ENCODE measurements at regions not wholly inside any gene's neighbourhood (a gene's known extent, or its start where the extent isn't known, plus 50 kb on each side); places are given as distances from the start of the nearest gene placed in this dataset.

DNA sequence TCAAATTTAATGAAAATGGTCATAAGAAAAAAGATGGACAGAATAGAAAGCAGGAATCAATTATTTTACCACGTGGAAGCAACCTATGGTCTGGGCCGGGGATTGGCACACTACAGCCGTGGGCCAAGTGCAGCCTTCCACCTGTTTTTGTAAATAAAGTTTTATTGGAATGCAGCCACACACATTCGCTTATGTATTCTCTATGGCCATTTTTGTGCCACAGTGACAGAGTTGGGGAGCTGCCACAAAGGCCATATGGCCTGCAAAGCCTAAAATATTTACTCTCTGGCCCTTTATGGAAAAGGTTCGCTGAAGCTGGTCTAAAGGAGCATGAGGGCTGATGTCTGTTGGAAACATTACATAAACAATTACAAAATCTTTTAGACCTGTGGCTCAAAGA lies 144.8 kb downstream of the TMCO5A start:
- Histone ChIP-seq H3K36me3 (ENCODE audit: control insufficient read depth, low read depth, low read length) (no peaks in the 10 kb centered on the region), H3K27me3 (ENCODE audit: control insufficient read depth, insufficient read depth, low read length) (peaks cover 20% of the 10 kb centered on the region), H3K4me1 (ENCODE audit: control insufficient read depth, low read depth, low read length) (peaks cover 18% of the 10 kb centered on the region), H3K4me3 (ENCODE audit: low read length) (no peak overlapping the region), H3K9ac (ENCODE audit: low read length) (no peak overlapping the region), H3K9me3 (ENCODE audit: control insufficient read depth, low read depth, low read length) (no peaks in the 10 kb centered on the region), H3K27ac (ENCODE audit: low read length) (no peak overlapping the region)

DNA sequence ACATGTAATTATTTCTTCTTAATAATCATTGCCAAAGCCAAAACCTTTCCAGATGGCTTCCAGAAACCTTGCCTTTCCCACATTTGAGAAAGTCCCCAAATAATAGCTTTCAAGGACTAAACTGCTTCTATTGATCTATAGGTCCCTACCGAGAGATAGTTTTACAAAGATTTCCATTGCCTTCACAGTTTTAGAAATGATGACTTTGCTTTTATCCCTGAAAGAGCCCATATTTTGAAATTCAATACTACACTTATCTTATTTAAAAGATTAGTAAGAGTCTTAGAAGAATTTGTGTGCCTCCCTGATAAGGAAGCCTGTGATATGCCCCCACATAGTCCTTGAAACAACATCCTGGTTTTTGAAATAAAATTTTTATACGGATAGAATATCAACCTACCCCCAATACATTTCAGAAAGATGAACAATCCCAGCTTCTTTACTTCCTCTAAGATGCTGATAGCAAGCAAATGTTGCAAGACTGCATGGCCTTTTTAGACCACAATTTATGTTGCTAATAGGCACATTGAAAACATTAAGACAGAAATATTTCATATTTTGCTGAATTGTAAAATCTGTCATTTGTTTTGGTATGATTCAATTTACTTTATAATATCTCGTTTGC lies 146.3 kb downstream of the TMCO5A start:
- Histone ChIP-seq H3K27me3 (ENCODE audit: control insufficient read depth, insufficient read depth, low read length) (peaks cover 5% of the 10 kb centered on the region), H3K27ac (ENCODE audit: low read length) (no peak overlapping the region), H3K4me1 (ENCODE audit: control insufficient read depth, low read depth, low read length) (peaks cover 16% of the 10 kb centered on the region), H3K9ac (ENCODE audit: low read length) (no peak overlapping the region), H3K36me3 (ENCODE audit: control insufficient read depth, low read depth, low read length) (no peaks in the 10 kb centered on the region), H3K4me3 (ENCODE audit: low read length) (no peak overlapping the region), H3K9me3 (ENCODE audit: control insufficient read depth, low read depth, low read length) (no peaks in the 10 kb centered on the region)

DNA sequence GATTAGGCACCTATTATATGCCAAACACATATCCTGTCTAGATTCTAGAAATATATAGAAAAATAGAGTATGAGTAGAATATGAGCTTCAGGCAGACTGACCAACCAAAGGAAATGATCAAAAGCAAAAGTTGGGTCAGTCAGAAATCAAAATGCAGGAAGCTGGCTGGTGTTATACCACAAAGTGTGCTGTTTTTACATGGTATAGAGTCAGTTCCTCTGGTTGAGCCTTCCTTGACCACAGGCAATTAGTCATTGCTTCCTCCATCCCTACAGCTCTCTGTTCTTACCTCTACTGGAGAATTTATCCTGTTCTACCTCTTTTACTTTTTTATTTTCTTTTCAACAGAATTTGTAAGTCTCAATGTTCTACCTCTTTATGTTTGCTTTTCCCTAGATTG lies 149.8 kb downstream of the TMCO5A start:
- no peaks in the 10 kb centered on the region for H3K27me3 ChIP-seq (ENCODE audit: control insufficient read depth, insufficient read depth, low read length)
- H3K9ac ChIP-seq (ENCODE audit: low read length) = no peak overlapping the region
- H3K4me1 ChIP-seq (ENCODE audit: control insufficient read depth, low read depth, low read length) = no peaks in the 10 kb centered on the region
- H3K36me3 ChIP-seq (ENCODE audit: control insufficient read depth, low read depth, low read length) = no peaks in the 10 kb centered on the region
- H3K9me3 ChIP-seq (ENCODE audit: control insufficient read depth, low read depth, low read length) = no peaks in the 10 kb centered on the region
- no peak overlapping the region for H3K27ac ChIP-seq (ENCODE audit: low read length)
- H3K4me3 ChIP-seq (ENCODE audit: low read length) = no peak overlapping the region

DNA sequence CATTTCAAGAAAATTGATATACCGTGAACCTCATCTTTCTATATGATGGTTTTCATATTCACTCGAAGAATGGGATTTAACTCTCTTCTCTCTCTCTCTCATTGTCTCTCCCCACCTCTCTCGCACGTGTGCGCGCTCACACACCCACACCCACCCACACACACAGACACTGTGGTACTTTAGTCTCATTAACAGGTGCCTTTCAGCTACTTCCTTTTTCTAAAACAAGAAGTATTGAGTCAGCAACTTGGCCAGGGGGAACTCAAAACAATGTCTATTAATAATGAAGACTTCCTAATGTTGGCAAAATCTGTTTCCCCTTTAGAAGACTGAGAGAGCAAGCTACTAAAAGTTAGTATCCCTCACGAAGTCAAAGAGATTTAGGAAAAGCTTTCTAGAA lies 150.7 kb downstream of the TMCO5A start:
- no peaks in the 10 kb centered on the region for H3K36me3 ChIP-seq (ENCODE audit: control insufficient read depth, low read depth, low read length)
- no peak overlapping the region for H3K4me3 ChIP-seq (ENCODE audit: low read length)
- H3K4me1 ChIP-seq (ENCODE audit: control insufficient read depth, low read depth, low read length) = no peaks in the 10 kb centered on the region
- H3K27me3 ChIP-seq (ENCODE audit: control insufficient read depth, insufficient read depth, low read length) = no peaks in the 10 kb centered on the region
- H3K9ac ChIP-seq (ENCODE audit: low read length) = no peak overlapping the region
- no peak overlapping the region for H3K27ac ChIP-seq (ENCODE audit: low read length)
- no peaks in the 10 kb centered on the region for H3K9me3 ChIP-seq (ENCODE audit: control insufficient read depth, low read depth, low read length)

DNA sequence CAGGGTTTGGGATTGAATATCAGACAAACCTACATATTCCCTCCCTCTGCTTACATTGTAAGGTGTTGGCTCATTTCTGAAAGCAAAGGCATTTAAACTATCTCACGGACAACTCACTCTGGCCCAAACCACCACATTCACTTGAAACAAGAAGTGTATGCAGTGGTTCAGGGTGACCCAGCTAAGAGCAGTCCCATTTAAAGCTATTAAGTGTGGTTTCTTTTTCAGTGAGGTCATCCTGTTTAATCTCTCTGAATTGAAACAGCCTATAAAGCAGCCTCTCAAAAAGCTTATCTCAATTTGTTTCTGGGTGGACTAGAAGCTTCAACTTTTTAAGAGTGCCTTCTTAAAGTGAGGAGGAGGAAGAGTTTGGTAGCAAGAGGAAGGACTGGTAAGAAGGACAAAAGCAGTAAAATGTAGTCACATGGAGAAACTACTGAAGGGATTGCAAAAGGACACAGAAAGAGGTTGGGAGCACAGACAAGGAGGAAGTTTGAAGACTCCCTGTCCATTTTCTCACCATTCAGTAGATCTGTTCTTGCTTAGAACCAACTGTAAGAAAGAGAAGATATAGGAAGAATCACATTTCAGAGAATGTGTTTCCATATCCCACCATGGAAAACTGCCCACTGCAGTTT lies 151.6 kb downstream of the TMCO5A start:
- Histone ChIP-seq H3K4me1 (ENCODE audit: control insufficient read depth, low read depth, low read length) (no peaks in the 10 kb centered on the region), H3K9ac (ENCODE audit: low read length) (no peak overlapping the region), H3K27me3 (ENCODE audit: control insufficient read depth, insufficient read depth, low read length) (no peaks in the 10 kb centered on the region), H3K4me3 (ENCODE audit: low read length) (no peak overlapping the region), H3K36me3 (ENCODE audit: control insufficient read depth, low read depth, low read length) (no peaks in the 10 kb centered on the region), H3K27ac (ENCODE audit: low read length) (no peak overlapping the region), H3K9me3 (ENCODE audit: control insufficient read depth, low read depth, low read length) (no peaks in the 10 kb centered on the region)

DNA sequence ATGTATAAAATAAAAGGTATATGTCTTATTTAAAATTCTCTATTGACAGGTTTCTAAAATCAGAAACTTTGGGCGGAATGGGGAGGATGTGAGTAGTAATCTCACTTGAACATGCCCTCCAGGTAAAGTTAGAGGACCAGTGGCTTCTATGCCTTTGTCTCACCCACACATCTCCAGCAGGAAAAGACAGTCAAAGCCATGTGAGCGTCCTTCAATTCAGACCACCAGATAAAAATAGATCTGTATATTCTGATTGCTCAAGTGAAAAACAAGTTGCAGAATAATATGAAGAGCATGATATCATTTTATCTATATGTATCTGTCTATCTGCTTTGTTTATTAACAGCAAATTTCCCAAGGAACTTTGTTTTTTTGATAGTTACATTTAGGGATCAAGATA lies 152.2 kb downstream of the TMCO5A start:
- Histone ChIP-seq H3K4me3 (ENCODE audit: low read length) (no peak overlapping the region), H3K4me1 (ENCODE audit: control insufficient read depth, low read depth, low read length) (no peaks in the 10 kb centered on the region), H3K9me3 (ENCODE audit: control insufficient read depth, low read depth, low read length) (no peaks in the 10 kb centered on the region), H3K27me3 (ENCODE audit: control insufficient read depth, insufficient read depth, low read length) (no peaks in the 10 kb centered on the region), H3K36me3 (ENCODE audit: control insufficient read depth, low read depth, low read length) (no peaks in the 10 kb centered on the region), H3K27ac (ENCODE audit: low read length) (no peak overlapping the region), H3K9ac (ENCODE audit: low read length) (no peak overlapping the region)

DNA sequence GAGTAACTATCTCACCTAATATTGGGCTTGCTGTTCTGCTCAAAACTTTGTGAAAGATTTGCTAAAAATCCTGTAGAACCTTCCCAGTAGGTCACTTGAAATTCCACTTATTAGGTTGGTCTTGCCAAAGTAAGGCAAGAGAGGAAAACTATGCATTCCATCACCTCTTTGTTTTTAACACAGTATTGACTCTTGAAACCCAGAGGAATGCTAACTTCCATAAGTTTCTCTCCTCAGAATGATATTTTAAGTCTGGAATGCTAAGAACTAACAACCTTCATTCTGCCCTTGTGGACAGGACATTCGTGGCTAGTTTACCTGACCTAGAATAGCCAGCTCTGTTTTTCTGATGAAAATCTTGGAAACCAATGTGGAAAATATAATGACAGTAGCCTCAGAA lies 154.5 kb downstream of the TMCO5A start:
- H3K27me3 ChIP-seq (ENCODE audit: control insufficient read depth, insufficient read depth, low read length) = no peaks in the 10 kb centered on the region

DNA sequence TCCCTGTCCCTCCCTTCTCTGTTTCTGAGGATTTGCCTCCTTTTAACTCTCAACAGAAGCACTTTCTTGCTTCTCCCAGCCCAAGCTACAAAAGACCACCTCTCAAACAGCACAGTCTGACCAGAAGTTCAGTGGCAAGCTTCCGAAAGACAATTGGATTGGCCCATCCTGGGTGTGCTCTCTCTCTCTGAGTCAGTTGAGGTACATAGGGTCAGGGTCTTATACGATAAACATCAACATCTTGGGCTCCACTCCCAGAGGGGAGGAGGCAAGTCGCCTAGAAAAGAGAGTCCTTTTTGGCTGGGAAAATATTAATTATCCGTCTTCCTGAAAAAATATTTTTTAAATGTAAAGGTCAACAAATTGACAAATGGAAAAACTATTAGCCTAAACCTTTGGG lies 155.8 kb downstream of the TMCO5A start:
- no peak overlapping the region for H3K9ac ChIP-seq (ENCODE audit: low read length)
- H3K27ac ChIP-seq (ENCODE audit: low read length) = no peak overlapping the region
- no peaks in the 10 kb centered on the region for H3K4me1 ChIP-seq (ENCODE audit: control insufficient read depth, low read depth, low read length)
- H3K9me3 ChIP-seq (ENCODE audit: control insufficient read depth, low read depth, low read length) = no peaks in the 10 kb centered on the region
- H3K36me3 ChIP-seq (ENCODE audit: control insufficient read depth, low read depth, low read length) = no peaks in the 10 kb centered on the region
- H3K27me3 ChIP-seq (ENCODE audit: control insufficient read depth, insufficient read depth, low read length) = no peaks in the 10 kb centered on the region
- H3K4me3 ChIP-seq (ENCODE audit: low read length) = no peak overlapping the region

More for the DNA sequence above, 154.5 kb downstream of the TMCO5A start:
- Histone ChIP-seq H3K36me3 (ENCODE audit: control insufficient read depth, low read depth, low read length) (no peaks in the 10 kb centered on the region), H3K4me1 (ENCODE audit: control insufficient read depth, low read depth, low read length) (no peaks in the 10 kb centered on the region), H3K4me3 (ENCODE audit: low read length) (no peak overlapping the region), H3K9ac (ENCODE audit: low read length) (no peak overlapping the region), H3K9me3 (ENCODE audit: control insufficient read depth, low read depth, low read length) (no peaks in the 10 kb centered on the region), H3K27ac (ENCODE audit: low read length) (no peak overlapping the region)

DNA sequence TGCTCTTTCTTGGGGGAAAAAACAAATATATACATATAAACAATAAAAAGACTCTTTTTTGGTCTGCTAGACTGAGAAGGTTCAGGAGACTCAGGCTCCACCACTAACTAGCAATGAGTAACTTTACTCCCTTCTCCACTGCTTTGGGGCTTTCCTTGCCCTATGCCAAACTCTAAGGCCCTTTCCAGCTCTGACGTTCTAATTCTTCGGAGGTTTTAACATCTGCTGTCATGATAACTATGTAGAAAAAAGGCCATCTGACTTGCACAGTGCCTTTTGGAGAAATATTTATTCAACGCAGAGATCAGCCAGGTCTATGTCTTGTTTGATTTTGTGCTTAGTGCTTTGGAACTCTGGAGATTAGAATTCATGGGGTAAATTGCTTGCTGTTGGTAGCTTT lies 156.2 kb downstream of the TMCO5A start:
- Histone ChIP-seq H3K4me1 (ENCODE audit: control insufficient read depth, low read depth, low read length) (no peaks in the 10 kb centered on the region), H3K9me3 (ENCODE audit: control insufficient read depth, low read depth, low read length) (no peaks in the 10 kb centered on the region), H3K36me3 (ENCODE audit: control insufficient read depth, low read depth, low read length) (no peaks in the 10 kb centered on the region), H3K27ac (ENCODE audit: low read length) (no peak overlapping the region), H3K27me3 (ENCODE audit: control insufficient read depth, insufficient read depth, low read length) (no peaks in the 10 kb centered on the region), H3K9ac (ENCODE audit: low read length) (no peak overlapping the region), H3K4me3 (ENCODE audit: low read length) (no peak overlapping the region)

DNA sequence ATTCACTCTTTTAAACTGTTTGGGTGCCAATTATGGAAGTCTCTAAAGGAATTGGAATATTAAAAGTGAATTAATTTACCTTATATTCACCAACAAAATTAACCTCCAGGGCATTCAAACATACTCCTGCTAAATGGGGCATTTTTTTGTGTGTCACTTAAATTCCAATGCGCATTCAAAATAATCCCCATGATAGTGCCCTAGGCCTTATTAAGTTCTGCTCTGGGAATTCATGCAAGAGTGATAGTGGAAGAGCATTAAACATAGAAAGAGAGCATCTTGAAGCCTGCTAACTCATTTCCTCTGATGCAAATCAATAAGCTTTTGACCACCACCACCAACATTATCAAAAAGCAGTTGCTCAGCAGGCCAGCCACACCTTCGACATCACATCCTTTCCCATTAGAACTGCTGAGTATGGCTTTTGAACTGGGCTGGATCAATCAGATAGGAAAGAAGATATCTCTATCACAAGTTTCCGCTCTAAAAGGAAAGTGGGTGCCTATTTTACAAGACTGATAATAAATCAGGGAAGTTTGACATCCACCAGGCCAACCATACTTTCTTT lies 156.7 kb downstream of the TMCO5A start:
- Histone ChIP-seq H3K27me3 (ENCODE audit: control insufficient read depth, insufficient read depth, low read length) (no peaks in the 10 kb centered on the region), H3K27ac (ENCODE audit: low read length) (no peak overlapping the region), H3K4me3 (ENCODE audit: low read length) (no peak overlapping the region), H3K36me3 (ENCODE audit: control insufficient read depth, low read depth, low read length) (no peaks in the 10 kb centered on the region), H3K4me1 (ENCODE audit: control insufficient read depth, low read depth, low read length) (no peaks in the 10 kb centered on the region), H3K9ac (ENCODE audit: low read length) (no peak overlapping the region), H3K9me3 (ENCODE audit: control insufficient read depth, low read depth, low read length) (no peaks in the 10 kb centered on the region)

DNA sequence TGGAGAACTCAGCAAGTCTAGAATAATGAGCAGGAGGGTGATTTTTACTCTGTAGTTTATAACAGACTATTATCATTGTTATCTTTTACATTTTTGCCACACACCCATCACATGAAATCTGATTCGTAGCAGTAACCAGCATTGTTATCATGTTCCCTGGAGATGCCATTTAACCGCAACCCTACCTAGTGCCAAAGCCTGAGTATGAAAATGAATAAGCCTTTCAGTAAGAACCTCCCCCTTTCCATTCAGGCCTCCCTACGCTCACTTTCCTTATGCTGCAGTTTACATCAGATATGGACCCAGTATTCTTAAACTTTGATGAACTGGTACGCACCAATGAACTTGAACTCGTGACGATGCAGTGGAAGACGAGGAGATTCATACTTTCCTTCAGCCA lies 158.7 kb upstream of the SPRED1 start:
- Histone ChIP-seq H3K9ac (ENCODE audit: low read length) (no peak overlapping the region), H3K4me3 (ENCODE audit: low read length) (no peak overlapping the region), H3K4me1 (ENCODE audit: control insufficient read depth, low read depth, low read length) (no peaks in the 10 kb centered on the region), H3K27ac (ENCODE audit: low read length) (no peak overlapping the region), H3K36me3 (ENCODE audit: control insufficient read depth, low read depth, low read length) (no peaks in the 10 kb centered on the region), H3K27me3 (ENCODE audit: control insufficient read depth, insufficient read depth, low read length) (no peaks in the 10 kb centered on the region), H3K9me3 (ENCODE audit: control insufficient read depth, low read depth, low read length) (no peaks in the 10 kb centered on the region)

DNA sequence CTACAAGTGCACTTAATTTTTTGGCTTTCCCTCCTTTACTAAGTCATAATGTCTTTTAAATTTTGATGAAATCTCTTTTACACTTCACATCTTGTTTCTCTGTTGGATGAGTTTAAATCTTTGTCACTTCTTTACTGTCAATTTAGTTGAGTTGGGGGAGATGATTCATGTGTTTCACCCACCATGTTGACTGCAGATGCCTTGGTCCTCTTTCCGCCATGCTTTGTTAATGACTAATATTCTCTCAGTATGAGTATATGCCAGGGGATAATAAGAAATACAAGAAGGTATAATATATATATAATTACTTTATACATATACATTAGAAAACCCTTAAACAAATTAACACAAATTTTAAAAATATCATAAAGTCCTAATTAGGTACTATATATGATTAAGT lies 149.7 kb upstream of the SPRED1 start:
- no peaks in the 10 kb centered on the region for H3K27me3 ChIP-seq (ENCODE audit: control insufficient read depth, insufficient read depth, low read length)
- no peaks in the 10 kb centered on the region for H3K4me1 ChIP-seq (ENCODE audit: control insufficient read depth, low read depth, low read length)
- H3K9ac ChIP-seq (ENCODE audit: low read length) = no peak overlapping the region
- H3K4me3 ChIP-seq (ENCODE audit: low read length) = no peak overlapping the region
- no peaks in the 10 kb centered on the region for H3K9me3 ChIP-seq (ENCODE audit: control insufficient read depth, low read depth, low read length)
- no peak overlapping the region for H3K27ac ChIP-seq (ENCODE audit: low read length)
- H3K36me3 ChIP-seq (ENCODE audit: control insufficient read depth, low read depth, low read length) = no peaks in the 10 kb centered on the region
